Thymus (tissue), 11 donors: ENCODE measurements at regions not wholly inside any gene's neighbourhood (a gene's known extent, or its start where the extent isn't known, plus 50 kb on each side); places are given as distances from the start of the nearest gene placed in this dataset.

ENCODE experiments used
- DNase-seq, 9 donors: peaks; one replicate each; pipeline ENCODE4 v3.0.0-alpha.2; 2013; ENCODE audit warnings: low spot score in 9 of 9, low read depth in 6 of 9, missing footprints in 1 of 9
- H3K27ac ChIP-seq, 2 donors: one replicate each; pipeline ENCODE4 v1.5.1; 2013; ENCODE audit warnings: control low read depth in 1 of 2, low read depth in 1 of 2, low read length in 1 of 2, mild to moderate bottlenecking in 1 of 2, moderate library complexity in 1 of 2
- H3K27me3 ChIP-seq, 2 donors: one replicate each; pipeline ENCODE4 v1.5.1; 2013; ENCODE audit warnings: low read length in 1 of 2; ENCODE audit not compliant: control insufficient read depth in 2 of 2, insufficient read depth in 1 of 2
- H3K36me3 ChIP-seq, 2 donors: one replicate each; pipeline ENCODE4 v1.5.1; 2013; ENCODE audit warnings: low read length in 1 of 2, mild to moderate bottlenecking in 1 of 2, moderate library complexity in 1 of 2; ENCODE audit not compliant: control insufficient read depth in 2 of 2, insufficient read depth in 2 of 2
- H3K4me1 ChIP-seq, 2 donors: one replicate each; pipeline ENCODE4 v1.5.1; 2013; ENCODE audit warnings: low read length in 2 of 2; ENCODE audit not compliant: control insufficient read depth in 2 of 2, insufficient read depth in 2 of 2
- H3K4me3 ChIP-seq, 2 donors: one replicate each; pipeline ENCODE4 v1.5.1; 2013; ENCODE audit warnings: low read length in 2 of 2, control low read depth in 1 of 2, mild to moderate bottlenecking in 1 of 2
- H3K9me3 ChIP-seq, 2 donors: one replicate each; pipeline ENCODE4 v1.5.1; 2013; ENCODE audit warnings: low read length in 1 of 2, mild to moderate bottlenecking in 1 of 2; ENCODE audit not compliant: control insufficient read depth in 2 of 2, insufficient read depth in 1 of 2
- WGBS: extraction: QIAGEN DNeasy Blood & Tissue Kit; methylation state at CpG from one replicate; pipeline ENCODE4 v1.1.7; 2013; 5-methylcytosine and 5-hydroxymethylcytosine counted together
- donor health status: healthy.

- WGBS = 93% methylated on average over 5 of the region's 5 CpGs
- H3K36me3 ChIP-seq = no peaks in the 10 kb centered on the region
- DNase-seq = no peak
- peaks cover 14 to 22% of the 10 kb centered on the region in 2 donors for H3K27me3 ChIP-seq
- no peak overlapping the region for H3K27ac ChIP-seq
- H3K4me1 ChIP-seq = no peaks in the 10 kb centered on the region
- no peak overlapping the region for H3K4me3 ChIP-seq
- H3K9me3 ChIP-seq = no peaks in the 10 kb centered on the region
These were observed 228.5 kb downstream of the STIM2 start for GRCh38 chr4:27089186-27089585.

GRCh38 chr4:27090406-27090805 is 229.8 kb downstream of the STIM2 start:
- Histone ChIP-seq H3K4me1 (no peaks in the 10 kb centered on the region), H3K4me3 (no peak overlapping the region), H3K36me3 (no peaks in the 10 kb centered on the region), H3K27me3 (peaks cover 6 to 10% of the 10 kb centered on the region in 2 donors), H3K9me3 (no peaks in the 10 kb centered on the region), H3K27ac (no peak overlapping the region)
- no peak for DNase-seq
- 78% methylated on average over 6 of the region's 6 CpGs for WGBS

- no peaks in the 10 kb centered on the region for H3K36me3 ChIP-seq
- no peak for DNase-seq
- H3K4me1 ChIP-seq = no peaks in the 10 kb centered on the region
- no peaks in the 10 kb centered on the region for H3K9me3 ChIP-seq
- H3K27ac ChIP-seq = no peak overlapping the region
- H3K27me3 ChIP-seq = no peaks in the 10 kb centered on the region
- no peak overlapping the region for H3K4me3 ChIP-seq
- WGBS = 78% methylated on average over 6 of the region's 6 CpGs
These were observed 233.6 kb downstream of the STIM2 start for GRCh38 chr4:27094224-27094623.

GRCh38 chr4:27094783-27095182 is 234.1 kb downstream of the STIM2 start:
- Histone ChIP-seq H3K27me3 (no peaks in the 10 kb centered on the region), H3K9me3 (no peaks in the 10 kb centered on the region), H3K27ac (no peak overlapping the region), H3K4me3 (no peak overlapping the region), H3K4me1 (no peaks in the 10 kb centered on the region), H3K36me3 (no peaks in the 10 kb centered on the region)
- DNase-seq = no peak
- 91% methylated on average over 2 of the region's 2 CpGs for WGBS

- Histone ChIP-seq H3K27me3 (no peaks in the 10 kb centered on the region), H3K27ac (no peak overlapping the region), H3K4me3 (no peak overlapping the region), H3K36me3 (no peaks in the 10 kb centered on the region), H3K4me1 (no peaks in the 10 kb centered on the region), H3K9me3 (no peaks in the 10 kb centered on the region)
- 79% methylated on average over 9 of the region's 9 CpGs for whole genome bisulfite sequencing
- DNase-seq = no peak
These were observed 235.6 kb downstream of the STIM2 start for GRCh38 chr4:27096142-27096824.

- Histone ChIP-seq H3K9me3 (no peaks in the 10 kb centered on the region), H3K4me1 (no peaks in the 10 kb centered on the region), H3K27me3 (no peaks in the 10 kb centered on the region), H3K27ac (no peak overlapping the region), H3K4me3 (no peak overlapping the region), H3K36me3 (no peaks in the 10 kb centered on the region)
- WGBS = 27% methylated on average over 1 of the region's 1 CpG
- no peak for DNase-seq
These were observed 237.4 kb downstream of the STIM2 start for GRCh38 chr4:27098034-27098433.

- no peaks in the 10 kb centered on the region for H3K27me3 ChIP-seq
- no peaks in the 10 kb centered on the region for H3K9me3 ChIP-seq
- no peak for DNase-seq
- H3K36me3 ChIP-seq = no peaks in the 10 kb centered on the region
- no peak overlapping the region for H3K4me3 ChIP-seq
- H3K27ac ChIP-seq = no peak overlapping the region
- H3K4me1 ChIP-seq = no peaks in the 10 kb centered on the region
- 86% methylated on average over 10 of the region's 10 CpGs for WGBS
These were observed 240.1 kb downstream of the STIM2 start for GRCh38 chr4:27100713-27101112.

GRCh38 chr4:27101126-27101525 is 240.5 kb downstream of the STIM2 start:
- WGBS = 87% methylated on average over 12 of the region's 12 CpGs
- no peaks in the 10 kb centered on the region for H3K4me1 ChIP-seq

GRCh38 chr4:27101561-27101960 is 240.9 kb downstream of the STIM2 start:
- 95% methylated on average over 7 of the region's 7 CpGs for WGBS
- no peak overlapping the region for H3K4me3 ChIP-seq
- no peaks in the 10 kb centered on the region for H3K4me1 ChIP-seq
- H3K9me3 ChIP-seq = no peaks in the 10 kb centered on the region
- no peak overlapping the region for H3K27ac ChIP-seq
- H3K27me3 ChIP-seq = no peaks in the 10 kb centered on the region
- H3K36me3 ChIP-seq = no peaks in the 10 kb centered on the region
- DNase-seq = no peak

More at GRCh38 chr4:27101126-27101525, 240.5 kb downstream of the STIM2 start:
- no peak overlapping the region for H3K27ac ChIP-seq
- H3K4me3 ChIP-seq = no peak overlapping the region
- H3K9me3 ChIP-seq = no peaks in the 10 kb centered on the region
- H3K36me3 ChIP-seq = no peaks in the 10 kb centered on the region
- no peak for DNase-seq
- no peaks in the 10 kb centered on the region for H3K27me3 ChIP-seq
